AG09319 (cell line): ENCODE measurements at regions not wholly inside any gene's neighbourhood (a gene's known extent, or its start where the extent isn't known, plus 50 kb on each side); places are given as distances from the start of the nearest gene placed in this dataset.
"Not testable (repeated sequence)": the region's sequence is repeated elsewhere in the genome, so short reads cannot be mapped to it uniquely, and the experiment has no call there.

Experiments
- DNase-seq: peaks from one replicate; pipeline ENCODE4 v3.0.0-alpha.2; 2010; ENCODE audit warnings: low read depth; ENCODE audit errors: extremely low read depth
- CTCF ChIP-seq: IDR thresholded peaks from 2 replicates; pipeline ENCODE4 v1.5.1; 2011; ENCODE audit warnings: low read depth, mild to moderate bottlenecking, inconsistent platforms, low read length, moderate library complexity

DNA sequence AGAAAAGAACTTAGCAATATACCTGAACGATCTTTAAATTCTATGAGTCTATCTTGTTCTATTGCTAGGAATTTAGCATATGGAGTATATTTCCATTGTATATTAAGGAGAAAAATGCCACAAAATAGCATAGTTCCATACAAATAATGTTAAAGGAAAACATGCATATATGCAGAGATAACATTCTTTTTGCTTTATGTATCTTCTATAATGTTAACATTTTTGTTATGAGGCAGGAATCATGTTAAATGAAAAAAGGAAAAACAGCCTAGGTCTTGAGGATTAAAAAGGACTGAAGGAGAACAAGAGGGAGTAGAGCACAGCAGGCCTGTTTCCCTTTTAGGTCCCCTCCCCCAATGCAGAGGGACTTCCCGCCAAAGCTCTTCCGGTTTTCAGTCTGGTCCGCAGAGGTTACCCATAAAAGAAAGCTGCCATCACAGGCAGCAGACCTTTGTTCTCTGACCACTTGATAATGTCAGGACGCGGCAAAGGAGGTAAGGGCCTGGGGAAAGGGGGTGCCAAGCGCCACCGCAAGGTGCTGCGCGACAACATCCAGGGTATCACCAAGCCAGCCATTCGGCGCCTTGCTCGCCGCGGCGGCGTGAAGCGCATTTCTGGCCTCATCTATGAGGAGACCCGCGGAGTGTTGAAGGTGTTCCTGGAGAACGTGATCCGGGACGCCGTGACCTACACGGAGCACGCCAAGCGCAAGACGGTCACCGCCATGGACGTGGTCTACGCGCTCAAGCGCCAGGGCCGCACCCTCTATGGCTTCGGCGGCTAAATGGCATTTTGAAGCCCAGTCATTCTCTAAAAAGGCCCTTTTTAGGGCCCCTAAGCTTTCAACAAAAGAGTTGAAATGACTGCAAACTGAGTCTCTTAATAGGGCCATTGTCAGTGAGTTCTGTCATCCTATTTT lies 108.4 kb upstream of the PRSS16 start:
- no peak for DNase-seq
- TF ChIP-seq CTCF = no peak

GRCh38 chr6:27139756-27140579 lies 107.5 kb upstream of the PRSS16 start:
- DNase-seq = no peak
- no peak; the same call in 1 of the 2 replicates for TF ChIP-seq CTCF

DNA sequence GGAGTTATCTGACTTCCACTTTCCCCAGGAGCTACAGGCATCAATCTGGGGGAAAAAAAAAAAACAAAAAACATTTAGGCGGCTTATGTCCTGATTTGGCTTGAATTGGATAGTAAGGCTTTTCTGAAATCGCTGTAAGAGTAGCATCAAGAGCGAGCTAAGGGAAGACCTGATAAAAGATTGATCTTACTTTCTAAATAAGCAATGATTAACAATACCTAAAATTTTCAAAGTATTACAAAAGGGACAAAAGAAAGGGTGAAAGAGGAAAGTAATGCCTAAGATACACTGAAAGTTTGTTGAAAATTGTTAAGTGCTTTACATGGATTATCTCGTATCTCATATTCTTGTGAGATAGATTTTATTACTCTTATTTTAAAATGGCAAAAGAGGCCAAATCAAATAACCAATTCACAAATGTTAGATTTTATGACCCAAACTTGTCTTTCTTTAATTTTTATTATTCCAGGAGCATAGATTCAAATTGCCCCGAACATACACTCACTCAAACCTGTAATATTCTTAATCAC lies 106.4 kb upstream of the PRSS16 start:
- TF ChIP-seq CTCF = no peak
- DNase-seq = no peak

DNA sequence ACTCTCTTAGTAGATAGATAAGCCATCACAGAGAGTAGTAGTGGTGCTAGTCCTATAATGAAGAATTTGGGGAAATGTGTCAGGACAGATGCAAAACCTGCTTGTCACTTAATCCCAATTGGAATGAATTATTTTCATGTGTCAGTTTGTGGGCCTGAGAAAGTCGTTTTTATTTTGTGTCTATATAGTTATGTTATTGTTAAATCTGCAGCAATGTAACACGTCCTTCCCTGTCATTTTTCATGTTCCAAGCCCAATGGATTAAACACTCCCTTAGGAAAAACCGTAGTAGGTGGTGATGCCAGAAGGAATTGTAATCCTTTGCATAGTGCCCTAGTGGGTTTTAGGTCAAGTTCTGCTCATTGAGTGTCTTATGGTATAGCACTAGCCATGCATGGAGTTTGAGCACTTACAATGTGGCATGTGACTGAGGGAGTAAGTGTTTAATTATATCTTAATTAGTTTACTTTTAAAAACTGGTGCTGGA lies 105.9 kb upstream of the PRSS16 start:
- DNase-seq = no peak
- TF ChIP-seq CTCF = no peak

DNA sequence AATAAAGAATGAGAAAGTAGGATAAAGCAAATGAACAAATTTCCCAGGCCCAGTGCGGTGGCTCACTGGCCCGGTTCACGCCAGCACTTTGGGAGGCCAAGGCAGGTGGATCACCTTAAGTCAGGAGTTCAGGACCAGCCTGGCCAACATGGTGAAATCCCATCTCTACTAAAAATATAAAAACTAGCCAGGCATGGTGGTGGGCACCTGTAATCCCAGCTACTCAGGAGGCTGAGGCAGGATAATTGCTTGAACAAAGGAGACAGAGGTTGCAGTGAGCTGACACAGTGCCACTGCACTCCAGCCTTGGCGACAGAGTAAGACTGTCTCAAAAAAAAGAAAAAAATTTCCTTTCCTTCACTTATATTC lies 104.5 kb upstream of the PRSS16 start:
- DNase-seq = not testable (repeated sequence)

GRCh38 chr6:27143474-27144026 lies 104.0 kb upstream of the PRSS16 start:
- no peak for TF ChIP-seq CTCF
- no peak for DNase-seq

DNA sequence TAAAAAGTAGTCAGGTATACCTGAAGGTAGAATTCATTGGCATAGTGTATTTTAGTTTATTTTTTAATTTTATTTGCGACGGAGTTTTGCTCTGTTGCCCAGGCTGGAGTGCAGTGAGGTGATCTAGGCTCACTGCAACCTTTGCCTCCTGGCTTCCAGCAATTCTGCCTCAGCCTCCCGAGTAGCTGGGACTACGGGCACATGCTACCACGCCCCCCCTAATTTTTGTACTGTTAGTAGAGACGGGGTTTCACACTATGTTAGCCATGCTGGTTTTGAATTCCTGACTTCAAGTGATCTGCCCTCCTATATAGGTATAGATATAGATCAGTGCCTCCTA lies 102.8 kb upstream of the PRSS16 start:
- DNase-seq = no peak
- TF ChIP-seq CTCF = no peak
